ENCODE measurements at regions not wholly inside any gene's neighbourhood (a gene's known extent, or its start where the extent isn't known, plus 50 kb on each side); places are given as distances from the start of the nearest gene placed in this dataset.

GRCh38 chr5:3856036-3856435 lies 260.4 kb downstream of the IRX1 start:
- ATAC-seq: no peak
- DNase-seq: no peak
- intact Hi-C loops (cut with DNase I): no loop called here

DNA sequence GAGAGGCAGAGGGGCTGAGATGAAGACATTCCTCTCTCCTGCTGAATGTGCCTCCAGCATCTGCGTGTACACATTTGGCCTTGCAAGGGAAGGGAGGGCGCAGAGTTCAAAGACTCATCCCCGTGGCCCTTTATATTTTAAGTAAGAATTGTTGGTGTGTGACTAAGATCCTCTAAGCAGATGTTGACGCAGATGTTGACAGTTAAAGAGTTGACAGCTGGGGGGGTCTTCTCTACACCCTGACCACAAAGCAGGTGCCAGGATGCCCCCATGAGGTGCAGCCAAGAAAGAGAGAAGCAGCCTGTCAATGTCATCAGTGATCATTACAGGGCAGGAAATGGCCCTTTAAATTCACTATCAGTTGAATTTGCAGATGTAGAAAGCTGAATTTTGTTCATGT lies 262.9 kb downstream of the IRX1 start:
- ATAC-seq (no peak), DNase-seq (no peak)
- intact Hi-C loops (cut with DNase I): no loop called here

DNA sequence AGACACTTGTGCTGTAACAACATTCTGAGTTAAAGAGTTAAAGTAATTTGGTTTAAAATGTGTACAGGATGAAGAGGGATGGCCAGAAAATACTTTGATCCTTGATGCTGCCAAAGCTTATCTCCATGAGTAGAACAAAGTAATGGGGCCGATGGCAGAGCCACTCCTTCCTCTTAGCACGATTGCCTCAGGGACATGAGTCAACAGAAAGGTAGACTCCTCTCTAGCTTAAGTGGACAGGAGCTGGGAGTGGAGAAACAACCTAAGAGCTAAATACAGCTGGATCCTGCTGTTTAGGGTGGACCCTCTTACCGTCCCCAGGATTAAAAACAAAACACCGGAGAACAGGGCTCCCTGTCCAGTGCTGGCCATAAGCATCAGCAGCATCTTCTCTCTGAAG lies 267.3 kb downstream of the IRX1 start:
- DNase-seq (no peak), ATAC-seq (no peak)
- intact Hi-C loops (cut with DNase I): no loop called here

DNA sequence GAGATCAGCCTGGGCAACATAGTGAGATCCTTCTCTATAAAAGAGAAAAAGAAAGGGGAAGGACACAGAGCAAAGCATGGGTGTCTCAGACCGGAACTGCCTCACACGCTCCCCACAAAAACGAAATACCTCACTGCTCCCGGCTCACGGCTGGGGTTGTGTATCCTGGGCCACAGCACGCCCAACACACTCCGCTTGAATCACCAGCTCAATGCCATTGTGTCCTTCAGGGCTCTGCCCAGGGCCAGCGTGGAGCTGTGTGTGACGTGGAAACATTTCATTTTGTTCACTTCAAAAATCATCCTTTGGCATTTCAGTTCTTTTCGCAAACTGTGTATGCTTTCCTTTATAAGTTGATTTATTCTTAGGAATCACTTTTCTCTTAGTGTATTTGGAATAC lies 279.5 kb downstream of the IRX1 start:
- DNase-seq: no peak
- no peak for ATAC-seq
- intact Hi-C loops (cut with DNase I): no loop called here

GRCh38 chr5:3878267-3878666 lies 282.6 kb downstream of the IRX1 start:
- intact Hi-C loops (cut with DNase I): no loop called here
- no peak for ATAC-seq

GRCh38 chr5:3883040-3883439 lies 287.4 kb downstream of the IRX1 start:
- intact Hi-C loops (cut with DNase I): no loop called here
- no peak for DNase-seq
- no peak for ATAC-seq

More at GRCh38 chr5:3878267-3878666, 282.6 kb downstream of the IRX1 start:
- no peak for DNase-seq

- intact Hi-C loops (cut with DNase I): no loop called here
- ATAC-seq (no peak), DNase-seq (no peak)
Measured at GRCh38 chr5:3886524-3887451, 291.2 kb downstream of the IRX1 start.

GRCh38 chr5:3888310-3888709 lies 292.7 kb downstream of the IRX1 start:
- DNase-seq (no peak), ATAC-seq (no peak)
- intact Hi-C loops (cut with DNase I): no loop called here

GRCh38 chr5:3889412-3890142 lies 293.9 kb downstream of the IRX1 start:
- no peak for ATAC-seq
- intact Hi-C loops (cut with DNase I): no loop called here
- DNase-seq: no peak

- intact Hi-C loops (cut with DNase I): no loop called here
- ATAC-seq: no peak
Measured at GRCh38 chr5:3891113-3891512, 295.5 kb downstream of the IRX1 start.

GRCh38 chr5:3893527-3893926 lies 297.9 kb downstream of the IRX1 start:
- DNase-seq (no peak), ATAC-seq (no peak)
- intact Hi-C loops (cut with DNase I): no loop called here

More at GRCh38 chr5:3891113-3891512, 295.5 kb downstream of the IRX1 start:
- no peak for DNase-seq

DNA sequence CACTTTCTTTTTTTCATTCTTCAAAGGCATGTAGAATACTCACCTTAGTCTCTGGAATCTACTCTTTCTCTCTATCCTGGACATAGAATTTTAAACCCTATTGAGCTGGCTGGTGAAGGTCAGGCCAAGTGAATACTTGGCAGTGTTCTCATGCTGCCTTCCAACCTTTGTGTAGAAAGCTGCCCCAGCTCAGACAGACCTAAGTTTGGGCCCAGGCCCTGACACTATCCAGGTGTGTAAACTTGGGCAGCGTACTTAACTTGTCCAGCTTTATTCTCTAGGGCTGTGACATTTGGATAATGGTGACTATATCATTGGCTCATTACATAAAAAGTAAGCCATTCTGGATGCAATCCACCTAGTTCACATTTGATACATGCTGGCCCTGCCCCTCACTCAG lies 298.3 kb downstream of the IRX1 start:
- DNase-seq: no peak
- ATAC-seq: no peak
- intact Hi-C loops (cut with DNase I): no loop called here

- intact Hi-C loops (cut with DNase I): no loop called here
- no peak for DNase-seq
- no peak for ATAC-seq
Measured at GRCh38 chr5:3896098-3896497, 300.5 kb downstream of the IRX1 start.

- DNase-seq (no peak), ATAC-seq (no peak)
- intact Hi-C loops (cut with DNase I): no loop called here
Measured at GRCh38 chr5:3899093-3899492, 303.5 kb downstream of the IRX1 start.

GRCh38 chr5:3904584-3904983 lies 309.0 kb downstream of the IRX1 start:
- intact Hi-C loops (cut with DNase I): no loop called here
- DNase-seq: no peak
- ATAC-seq: no peak

GRCh38 chr5:3905031-3905430 lies 309.4 kb downstream of the IRX1 start:
- intact Hi-C loops (cut with DNase I): no loop called here
- no peak for DNase-seq
- no peak for ATAC-seq

- no peak for ATAC-seq
- DNase-seq: no peak
- intact Hi-C loops (cut with DNase I): no loop called here
Measured at GRCh38 chr5:3905521-3905920, 309.9 kb downstream of the IRX1 start.

- DNase-seq (no peak), ATAC-seq (no peak)
- intact Hi-C loops (cut with DNase I): no loop called here
Measured at GRCh38 chr5:3911111-3911510, 315.5 kb downstream of the IRX1 start.

DNA sequence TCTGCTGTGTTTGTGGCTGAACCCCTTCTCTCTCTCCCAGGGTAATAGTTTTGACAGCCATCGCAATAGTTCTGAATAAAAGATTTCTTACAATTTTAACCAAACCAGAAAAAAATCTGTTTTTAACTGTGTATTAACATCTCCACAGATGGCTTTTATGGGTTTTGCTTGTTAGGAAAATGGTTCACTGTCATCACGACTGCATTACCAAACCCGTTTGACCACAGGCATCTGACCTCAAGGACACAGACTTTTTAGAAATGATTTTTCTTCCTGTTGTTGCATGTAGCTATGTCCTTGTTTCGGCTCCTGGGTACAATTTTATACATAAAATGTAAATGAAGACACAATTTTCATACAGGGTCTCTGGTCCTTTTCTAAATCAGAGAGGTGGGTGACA lies 316.1 kb downstream of the IRX1 start:
- DNase-seq (no peak), ATAC-seq (no peak)
- intact Hi-C loops (cut with DNase I): no loop called here

DNA sequence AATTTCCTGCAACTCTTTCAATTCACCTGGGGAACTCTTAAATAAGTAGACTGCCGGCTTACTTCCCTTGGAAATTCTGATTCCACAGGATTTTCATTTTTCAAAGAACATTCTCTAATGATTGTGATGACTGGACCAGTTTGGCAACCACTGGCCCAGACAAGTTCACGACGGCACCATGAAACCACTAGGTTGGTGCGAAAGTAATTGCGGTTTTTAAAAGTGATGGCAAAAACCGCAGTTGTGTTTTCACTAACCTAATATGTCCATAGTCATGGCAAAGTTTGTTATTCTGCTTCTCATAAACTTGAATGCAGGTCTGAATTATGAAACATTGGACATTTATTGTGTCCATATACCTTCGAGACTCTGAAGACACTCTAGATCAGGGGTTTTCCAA lies 317.2 kb downstream of the IRX1 start:
- ATAC-seq: no peak
- intact Hi-C loops (cut with DNase I): no loop called here
- DNase-seq: no peak

GRCh38 chr5:3913279-3913678 lies 317.6 kb downstream of the IRX1 start:
- intact Hi-C loops (cut with DNase I): no loop called here
- no peak for DNase-seq
- ATAC-seq: no peak
